ENCODE measurements at regions not wholly inside any gene's neighbourhood (a gene's known extent, or its start where the extent isn't known, plus 50 kb on each side); places are given as distances from the start of the nearest gene placed in this dataset.

- H3K4me2 ChIP-seq (ENCODE audit: extremely low read depth, insufficient read depth, low read length), result no peak overlapping the region
- no peaks in the 10 kb centered on the region for H3K36me3 ChIP-seq (ENCODE audit: control insufficient read depth, insufficient read depth, low read length)
- no peak overlapping the region for H3K27ac ChIP-seq (ENCODE audit: insufficient read depth, low read length)
- H3K4me3 ChIP-seq (replicated peaks in 1 of 4; ENCODE audit: control extremely low read depth in 1 of 4, insufficient read depth in 1 of 4, low read depth in 3 of 4, low read length in 4 of 4), result no peak overlapping the region
- no peaks in the 10 kb centered on the region for H4K20me1 ChIP-seq (ENCODE audit: control insufficient read depth, extremely low read depth, insufficient read depth, low read length)
- H3K9me3 ChIP-seq (ENCODE audit: control insufficient read depth, insufficient read depth, low read depth, low read length), result no peaks in the 10 kb centered on the region
- no peak for TF ChIP-seq CTCF (conservative IDR thresholded peaks at IDR 0.05 in 1 of 2, IDR thresholded peaks at IDR 0.05 in 1 of 2; ENCODE audit: low read depth in 1 of 2, low read length in 2 of 2)
- TF ChIP-seq EZH2 (IDR thresholded peaks at IDR 0.05; ENCODE audit: low read length, missing control alignments), result no peak
- H2AFZ ChIP-seq (ENCODE audit: low read length), result no peak overlapping the region
- H3K27me3 ChIP-seq (ENCODE audit: control insufficient read depth, insufficient read depth, low read length), result no peaks in the 10 kb centered on the region
- DNase-seq (ENCODE audit: low read depth in 2 of 2), result no peak
- no peaks in the 10 kb centered on the region for H3K79me2 ChIP-seq (ENCODE audit: control insufficient read depth, insufficient read depth, low read length)
- H3K4me1 ChIP-seq (ENCODE audit: control insufficient read depth, extremely low read depth, insufficient read depth, low read length), result no peaks in the 10 kb centered on the region
- H3K9ac ChIP-seq (ENCODE audit: insufficient read depth, low read length), result no peak overlapping the region
These were observed 754.7 kb upstream of the NRSN1 start for GRCh38 chr6:23371132-23371915.

- Histone ChIP-seq H3K27me3 (ENCODE audit: control insufficient read depth, insufficient read depth, low read length) (no peaks in the 10 kb centered on the region), H3K4me2 (ENCODE audit: extremely low read depth, insufficient read depth, low read length) (no peak overlapping the region), H3K9me3 (ENCODE audit: control insufficient read depth, insufficient read depth, low read depth, low read length) (no peaks in the 10 kb centered on the region), H3K36me3 (ENCODE audit: control insufficient read depth, insufficient read depth, low read length) (no peaks in the 10 kb centered on the region), H4K20me1 (ENCODE audit: control insufficient read depth, extremely low read depth, insufficient read depth, low read length) (no peaks in the 10 kb centered on the region), H3K4me1 (ENCODE audit: control insufficient read depth, extremely low read depth, insufficient read depth, low read length) (no peaks in the 10 kb centered on the region), H3K4me3 (replicated peaks in 1 of 4; ENCODE audit: control extremely low read depth in 1 of 4, insufficient read depth in 1 of 4, low read depth in 3 of 4, low read length in 4 of 4) (no peak overlapping the region), H2AFZ (ENCODE audit: low read length) (no peak overlapping the region), H3K27ac (ENCODE audit: insufficient read depth, low read length) (no peak overlapping the region), H3K79me2 (ENCODE audit: control insufficient read depth, insufficient read depth, low read length) (no peaks in the 10 kb centered on the region), H3K9ac (ENCODE audit: insufficient read depth, low read length) (no peak overlapping the region)
- DNase-seq (ENCODE audit: low read depth in 2 of 2), result no peak
- TF ChIP-seq EZH2 (IDR thresholded peaks at IDR 0.05; ENCODE audit: low read length, missing control alignments) (no peak), CTCF (conservative IDR thresholded peaks at IDR 0.05 in 1 of 2, IDR thresholded peaks at IDR 0.05 in 1 of 2; ENCODE audit: low read depth in 1 of 2, low read length in 2 of 2) (no peak)
These were observed 748.2 kb upstream of the NRSN1 start for GRCh38 chr6:23377830-23378229.

GRCh38 chr6:23380465-23380864 lies 745.5 kb upstream of the NRSN1 start:
- TF ChIP-seq CTCF (conservative IDR thresholded peaks at IDR 0.05 in 1 of 2, IDR thresholded peaks at IDR 0.05 in 1 of 2; ENCODE audit: low read depth in 1 of 2, low read length in 2 of 2) (no peak), EZH2 (IDR thresholded peaks at IDR 0.05; ENCODE audit: low read length, missing control alignments) (no peak)
- no peaks in the 10 kb centered on the region for H3K4me1 ChIP-seq (ENCODE audit: control insufficient read depth, extremely low read depth, insufficient read depth, low read length)
- H3K9me3 ChIP-seq (ENCODE audit: control insufficient read depth, insufficient read depth, low read depth, low read length), result no peaks in the 10 kb centered on the region
- no peak overlapping the region for H3K4me3 ChIP-seq (replicated peaks in 1 of 4; ENCODE audit: control extremely low read depth in 1 of 4, insufficient read depth in 1 of 4, low read depth in 3 of 4, low read length in 4 of 4)
- no peaks in the 10 kb centered on the region for H3K27me3 ChIP-seq (ENCODE audit: control insufficient read depth, insufficient read depth, low read length)
- no peak overlapping the region for H3K4me2 ChIP-seq (ENCODE audit: extremely low read depth, insufficient read depth, low read length)
- H2AFZ ChIP-seq (ENCODE audit: low read length), result no peak overlapping the region
- H3K79me2 ChIP-seq (ENCODE audit: control insufficient read depth, insufficient read depth, low read length), result no peaks in the 10 kb centered on the region
- no peak for DNase-seq (ENCODE audit: low read depth in 2 of 2)
- H3K27ac ChIP-seq (ENCODE audit: insufficient read depth, low read length), result no peak overlapping the region
- H3K9ac ChIP-seq (ENCODE audit: insufficient read depth, low read length), result no peak overlapping the region
- no peaks in the 10 kb centered on the region for H4K20me1 ChIP-seq (ENCODE audit: control insufficient read depth, extremely low read depth, insufficient read depth, low read length)
- no peaks in the 10 kb centered on the region for H3K36me3 ChIP-seq (ENCODE audit: control insufficient read depth, insufficient read depth, low read length)
